ENCODE measurements at regions not wholly inside any gene's neighbourhood (a gene's known extent, or its start where the extent isn't known, plus 50 kb on each side); places are given as distances from the start of the nearest gene placed in this dataset.
"Not testable (repeated sequence)": the region's sequence is repeated elsewhere in the genome, so short reads cannot be mapped to it uniquely, and the experiment has no call there.

DNA sequence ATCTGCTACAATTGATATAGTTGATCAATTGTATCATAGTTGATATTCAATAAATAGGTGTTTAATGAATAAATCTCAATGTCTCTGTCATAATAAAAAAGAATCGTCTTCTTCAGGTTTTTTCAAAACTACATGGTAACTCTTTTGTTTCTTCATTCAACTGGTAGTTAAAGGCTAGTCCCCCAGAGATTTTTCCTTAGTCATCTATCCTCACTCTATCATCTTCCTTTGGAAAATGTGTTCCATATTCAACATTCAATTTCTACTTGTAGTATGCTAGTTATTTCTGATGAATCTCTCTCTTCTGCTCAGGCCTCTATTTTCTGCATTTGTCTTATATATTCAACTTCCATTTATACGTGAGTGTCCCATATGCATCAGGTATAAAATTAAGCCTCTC is 558.8 kb downstream of the KCNT2 start:
- ATAC-seq (no peak), DNase-seq (no peak)
- intact Hi-C loops (cut with DNase I; ENCODE audit: low total_unique reads) = no loop called here
- no peaks in the 10 kb centered on the region for H3K36me3 ChIP-seq
- no peaks in the 10 kb centered on the region for H3K9me3 ChIP-seq
- no peak overlapping the region for H3K4me3 ChIP-seq
- no peaks in the 10 kb centered on the region for H3K27me3 ChIP-seq
- TF ChIP-seq, protein P1, sequence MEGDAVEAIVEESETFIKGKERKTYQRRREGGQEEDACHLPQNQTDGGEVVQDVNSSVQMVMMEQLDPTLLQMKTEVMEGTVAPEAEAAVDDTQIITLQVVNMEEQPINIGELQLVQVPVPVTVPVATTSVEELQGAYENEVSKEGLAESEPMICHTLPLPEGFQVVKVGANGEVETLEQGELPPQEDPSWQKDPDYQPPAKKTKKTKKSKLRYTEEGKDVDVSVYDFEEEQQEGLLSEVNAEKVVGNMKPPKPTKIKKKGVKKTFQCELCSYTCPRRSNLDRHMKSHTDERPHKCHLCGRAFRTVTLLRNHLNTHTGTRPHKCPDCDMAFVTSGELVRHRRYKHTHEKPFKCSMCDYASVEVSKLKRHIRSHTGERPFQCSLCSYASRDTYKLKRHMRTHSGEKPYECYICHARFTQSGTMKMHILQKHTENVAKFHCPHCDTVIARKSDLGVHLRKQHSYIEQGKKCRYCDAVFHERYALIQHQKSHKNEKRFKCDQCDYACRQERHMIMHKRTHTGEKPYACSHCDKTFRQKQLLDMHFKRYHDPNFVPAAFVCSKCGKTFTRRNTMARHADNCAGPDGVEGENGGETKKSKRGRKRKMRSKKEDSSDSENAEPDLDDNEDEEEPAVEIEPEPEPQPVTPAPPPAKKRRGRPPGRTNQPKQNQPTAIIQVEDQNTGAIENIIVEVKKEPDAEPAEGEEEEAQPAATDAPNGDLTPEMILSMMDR (IDR thresholded peaks at IDR 0.05 in 4 of 5, conservative IDR thresholded peaks at IDR 0.05 in 1 of 5) = no peak
- TF ChIP-seq POLR2A (IDR thresholded peaks at IDR 0.05) = no peak
- H3K27ac ChIP-seq = no peak overlapping the region
- in situ Hi-C loops (cut with MboI; ENCODE audit: low sequenced_read_pairs in 4 of 4) = no loop called here
- H3K4me1 ChIP-seq = no peaks in the 10 kb centered on the region

DNA sequence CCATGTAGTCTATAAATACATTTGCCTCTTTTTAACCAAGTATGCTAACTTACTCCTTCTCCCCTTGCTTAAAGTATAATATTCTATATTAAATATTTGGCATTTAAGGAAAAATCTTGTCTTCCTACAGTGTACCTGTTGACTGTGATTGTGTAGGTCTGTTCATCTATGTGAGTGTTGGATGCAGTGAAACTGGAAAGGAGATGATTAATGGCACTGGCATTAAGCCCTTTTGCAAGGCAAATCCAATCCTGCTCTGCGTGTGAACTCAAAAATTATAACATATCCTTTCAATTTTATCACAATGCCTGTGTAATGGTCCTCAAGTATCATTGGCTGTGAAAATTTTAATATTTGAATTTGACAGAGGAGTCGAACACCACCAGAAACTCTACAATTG is 565.0 kb downstream of the KCNT2 start:
- Histone ChIP-seq H3K36me3 (no peaks in the 10 kb centered on the region), H3K27ac (no peak overlapping the region), H3K27me3 (no peaks in the 10 kb centered on the region), H3K9me3 (no peaks in the 10 kb centered on the region), H3K4me1 (no peaks in the 10 kb centered on the region), H3K4me3 (no peak overlapping the region)
- intact Hi-C loops (cut with DNase I; ENCODE audit: low total_unique reads) = no loop called here
- ATAC-seq (no peak), DNase-seq (no peak)
- TF ChIP-seq POLR2A (IDR thresholded peaks at IDR 0.05) = no peak
- TF ChIP-seq, protein P1 (IDR thresholded peaks at IDR 0.05 in 4 of 5, conservative IDR thresholded peaks at IDR 0.05 in 1 of 5) = no peak
- in situ Hi-C loops (cut with MboI; ENCODE audit: low sequenced_read_pairs in 4 of 4) = no loop called here

DNA sequence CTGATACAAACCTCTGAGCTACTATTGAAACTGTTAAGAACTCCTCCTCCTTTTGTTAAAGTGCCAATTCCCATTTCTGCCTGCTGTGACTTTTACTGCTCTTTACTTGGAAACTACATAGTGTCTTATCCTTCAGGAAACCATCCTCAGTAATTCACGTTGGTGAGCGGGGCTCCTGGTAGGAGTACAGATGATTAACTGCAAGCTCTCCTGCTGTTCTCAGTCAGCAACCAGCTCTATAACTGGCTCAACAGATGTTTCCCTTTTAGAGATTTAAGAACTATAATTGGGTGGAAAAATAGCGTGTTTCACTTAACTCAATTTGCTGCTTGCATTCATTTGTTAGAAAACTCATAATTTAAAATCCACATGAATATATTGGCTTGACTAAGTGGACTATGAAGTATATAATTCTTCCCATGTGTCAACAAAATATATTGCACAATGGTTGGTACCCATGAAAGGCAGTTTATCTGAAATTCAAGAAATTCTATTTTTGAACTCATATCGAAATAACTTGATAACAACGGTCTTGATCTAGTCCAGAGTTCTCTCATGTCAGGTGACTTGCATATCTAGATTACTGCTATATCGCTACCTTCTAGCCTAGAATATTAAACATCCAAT is 574.0 kb downstream of the KCNT2 start:
- in situ Hi-C loops (cut with MboI; ENCODE audit: low sequenced_read_pairs in 4 of 4) = no loop called here
- no peak for DNase-seq

GRCh38 chr1:196031387-196031786 is 576.9 kb downstream of the KCNT2 start:
- H3K4me3 ChIP-seq; H3K4me1 ChIP-seq; ATAC-seq; H3K27me3 ChIP-seq; intact Hi-C loops (cut with DNase I; ENCODE audit: low total_unique reads); DNase-seq; H3K27ac ChIP-seq; H3K9me3 ChIP-seq; in situ Hi-C loops (cut with MboI; ENCODE audit: low sequenced_read_pairs in 4 of 4); H3K36me3 ChIP-seq: not testable (repeated sequence)

More for the DNA sequence above, 574.0 kb downstream of the KCNT2 start:
- Histone ChIP-seq H3K27ac (no peak overlapping the region), H3K9me3 (no peaks in the 10 kb centered on the region), H3K36me3 (no peaks in the 10 kb centered on the region), H3K27me3 (no peaks in the 10 kb centered on the region), H3K4me3 (no peak overlapping the region), H3K4me1 (no peaks in the 10 kb centered on the region)
- ATAC-seq = no peak
- intact Hi-C loops (cut with DNase I; ENCODE audit: low total_unique reads) = no loop called here
- TF ChIP-seq, protein P1 (IDR thresholded peaks at IDR 0.05 in 4 of 5, conservative IDR thresholded peaks at IDR 0.05 in 1 of 5) = no peak
- no peak for TF ChIP-seq POLR2A (IDR thresholded peaks at IDR 0.05)

- intact Hi-C loops (cut with DNase I; ENCODE audit: low total_unique reads) = no loop called here
- in situ Hi-C loops (cut with MboI; ENCODE audit: low sequenced_read_pairs in 4 of 4) = no loop called here
- no peaks in the 10 kb centered on the region for H3K9me3 ChIP-seq
- H3K36me3 ChIP-seq = no peaks in the 10 kb centered on the region
- H3K4me1 ChIP-seq = no peaks in the 10 kb centered on the region
- H3K27ac ChIP-seq = no peak overlapping the region
- no peaks in the 10 kb centered on the region for H3K27me3 ChIP-seq
- DNase-seq = no peak
- no peak overlapping the region for H3K4me3 ChIP-seq
- TF ChIP-seq, protein P1 (IDR thresholded peaks at IDR 0.05 in 4 of 5, conservative IDR thresholded peaks at IDR 0.05 in 1 of 5) = no peak
- ATAC-seq = no peak
These were observed 577.8 kb downstream of the KCNT2 start for GRCh38 chr1:196030455-196030854.
